ENCODE measurements at regions not wholly inside any gene's neighbourhood (a gene's known extent, or its start where the extent isn't known, plus 50 kb on each side); places are given as distances from the start of the nearest gene placed in this dataset.

DNA sequence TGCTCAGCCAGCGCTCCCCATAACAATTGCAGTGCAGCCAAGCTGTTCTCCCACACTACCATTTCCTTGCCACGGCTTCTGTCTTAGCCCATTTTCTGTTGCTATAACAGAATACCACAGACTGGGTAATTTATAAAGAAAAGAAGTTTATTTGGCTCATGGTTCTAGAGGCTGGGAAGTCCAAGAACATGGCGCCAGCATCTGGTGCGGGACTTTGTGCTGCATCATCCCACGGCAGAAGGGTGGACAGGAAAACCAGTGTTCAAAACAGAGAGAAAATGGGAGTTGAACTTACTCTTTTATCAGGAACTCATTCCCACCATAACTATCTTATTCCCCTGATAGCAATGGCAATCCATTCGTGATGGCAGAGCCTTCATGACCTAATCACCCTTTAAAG is 104.6 kb downstream of the FHDC1 start:
- no peak overlapping the region for H3K27ac ChIP-seq
- TF ChIP-seq EP300 (IDR thresholded peaks at IDR 0.05): no peak
- TF ChIP-seq, protein P1, sequence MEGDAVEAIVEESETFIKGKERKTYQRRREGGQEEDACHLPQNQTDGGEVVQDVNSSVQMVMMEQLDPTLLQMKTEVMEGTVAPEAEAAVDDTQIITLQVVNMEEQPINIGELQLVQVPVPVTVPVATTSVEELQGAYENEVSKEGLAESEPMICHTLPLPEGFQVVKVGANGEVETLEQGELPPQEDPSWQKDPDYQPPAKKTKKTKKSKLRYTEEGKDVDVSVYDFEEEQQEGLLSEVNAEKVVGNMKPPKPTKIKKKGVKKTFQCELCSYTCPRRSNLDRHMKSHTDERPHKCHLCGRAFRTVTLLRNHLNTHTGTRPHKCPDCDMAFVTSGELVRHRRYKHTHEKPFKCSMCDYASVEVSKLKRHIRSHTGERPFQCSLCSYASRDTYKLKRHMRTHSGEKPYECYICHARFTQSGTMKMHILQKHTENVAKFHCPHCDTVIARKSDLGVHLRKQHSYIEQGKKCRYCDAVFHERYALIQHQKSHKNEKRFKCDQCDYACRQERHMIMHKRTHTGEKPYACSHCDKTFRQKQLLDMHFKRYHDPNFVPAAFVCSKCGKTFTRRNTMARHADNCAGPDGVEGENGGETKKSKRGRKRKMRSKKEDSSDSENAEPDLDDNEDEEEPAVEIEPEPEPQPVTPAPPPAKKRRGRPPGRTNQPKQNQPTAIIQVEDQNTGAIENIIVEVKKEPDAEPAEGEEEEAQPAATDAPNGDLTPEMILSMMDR (IDR thresholded peaks at IDR 0.05): no peak
- TF ChIP-seq POLR2A (IDR thresholded peaks at IDR 0.05): no peak
- no peak for TF ChIP-seq POLR2AphosphoS5 (IDR thresholded peaks at IDR 0.05)
- H3K9me3 ChIP-seq: peaks cover 0 to 5% (median 0%) of the 10 kb centered on the region in 4 donors
- H3K4me1 ChIP-seq: no peaks in the 10 kb centered on the region
- no peaks in the 10 kb centered on the region for H3K36me3 ChIP-seq
- H3K4me3 ChIP-seq: no peak overlapping the region
- whole genome bisulfite sequencing, 2 donors: 85 to 95% methylated on average over 6 of the region's 6 CpGs
- H3K27me3 ChIP-seq: no peaks in the 10 kb centered on the region
- intact Hi-C loops (cut with DNase I): no loop called here
- no peak for DNase-seq

DNA sequence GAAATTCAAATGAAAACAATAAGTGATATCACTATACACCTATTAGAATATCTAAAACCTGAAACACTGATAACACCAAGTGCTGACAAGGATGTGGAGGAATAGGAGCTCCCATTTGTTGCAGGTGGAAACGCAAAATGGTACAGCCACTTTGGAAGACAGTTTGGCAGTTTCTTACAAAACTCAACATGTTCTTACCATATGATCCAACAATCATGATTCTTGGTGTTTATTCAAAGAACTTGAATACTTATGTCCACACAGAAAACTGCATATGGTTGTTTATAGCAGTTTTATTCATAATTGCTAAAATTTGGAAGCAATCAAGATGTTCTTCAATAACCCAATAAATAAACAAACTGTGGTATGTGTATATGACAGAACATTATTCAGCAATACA is 107.9 kb downstream of the FHDC1 start:
- Histone ChIP-seq H3K4me1 (no peaks in the 10 kb centered on the region), H3K27me3 (no peaks in the 10 kb centered on the region), H3K9me3 (peaks cover 0 to 5% (median 0%) of the 10 kb centered on the region in 4 donors), H3K4me3 (no peak overlapping the region), H3K27ac (no peak overlapping the region), H3K36me3 (no peaks in the 10 kb centered on the region)
- DNase-seq: no peak
- no peak for TF ChIP-seq EP300 (IDR thresholded peaks at IDR 0.05)
- TF ChIP-seq, protein P1 (IDR thresholded peaks at IDR 0.05): no peak
- TF ChIP-seq POLR2AphosphoS5 (IDR thresholded peaks at IDR 0.05): no peak
- 95 to 97% methylated on average over 1 of the region's 1 CpG for WGBS, 2 donors
- intact Hi-C loops (cut with DNase I): no loop called here

DNA sequence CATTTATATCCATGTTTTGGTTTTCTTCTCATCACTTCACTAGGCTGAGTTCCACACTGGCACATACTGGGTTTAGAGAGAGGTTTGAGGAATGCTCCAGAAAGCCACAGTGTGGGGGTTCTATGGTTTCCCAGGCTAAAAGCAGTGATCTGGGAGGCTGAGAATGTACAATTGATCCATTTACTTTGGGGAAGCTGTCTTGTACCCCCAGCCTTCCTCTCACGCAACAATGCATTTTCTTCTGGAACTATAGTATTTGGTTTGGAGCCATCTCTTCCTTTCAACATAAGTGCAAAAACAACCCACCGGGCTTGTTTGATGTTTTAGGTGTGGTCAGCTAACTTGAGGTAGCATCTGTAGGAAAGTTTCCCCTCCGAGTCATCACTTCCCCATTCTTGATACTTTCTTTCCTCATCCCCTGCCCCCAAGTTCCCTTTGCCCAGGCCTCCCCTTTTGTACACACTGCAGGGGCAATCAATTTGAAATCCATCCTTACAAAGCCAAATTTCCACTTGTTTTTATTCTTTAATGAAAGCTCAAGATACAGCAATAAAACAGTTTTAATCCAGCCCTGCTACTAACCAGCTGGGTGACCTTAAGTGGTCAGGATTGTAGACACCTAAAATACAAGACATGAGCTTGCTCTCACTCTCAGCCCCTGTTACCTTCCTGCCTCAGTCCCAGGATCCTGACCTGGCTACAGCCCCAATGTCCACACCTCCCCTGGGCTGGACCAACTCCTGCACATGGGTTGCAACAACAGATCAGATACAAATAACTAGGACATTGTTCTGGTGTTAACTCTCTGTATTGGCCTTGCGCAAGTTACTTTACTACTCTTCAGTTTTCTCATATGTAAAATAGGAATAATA is 109.2 kb downstream of the FHDC1 start:
- TF ChIP-seq EP300 (IDR thresholded peaks at IDR 0.05) (no peak), POLR2A (IDR thresholded peaks at IDR 0.05) (no peak), POLR2AphosphoS5 (IDR thresholded peaks at IDR 0.05) (no peak)
- TF ChIP-seq, protein P1 (IDR thresholded peaks at IDR 0.05): no peak

DNA sequence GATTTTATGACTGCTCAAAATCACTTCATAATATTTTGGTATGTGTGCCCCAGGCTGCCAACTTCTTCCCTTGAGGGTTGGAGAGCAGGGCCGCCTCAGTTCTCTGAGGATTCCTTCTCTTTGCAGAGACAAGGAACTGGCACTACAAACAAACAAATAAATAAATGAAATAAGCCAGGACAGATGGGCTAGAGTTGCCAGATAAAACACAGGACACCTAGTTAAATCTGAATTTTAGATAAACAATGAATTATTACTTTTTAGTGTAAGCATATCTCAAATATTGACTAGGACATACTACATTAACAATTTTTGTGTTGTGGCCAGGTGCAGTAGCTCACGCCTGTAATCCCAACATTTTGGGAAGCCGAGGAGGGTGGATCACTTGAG is 122.5 kb downstream of the FHDC1 start:
- Histone ChIP-seq H3K27ac (no peak overlapping the region), H3K4me3 (no peak overlapping the region), H3K36me3 (no peaks in the 10 kb centered on the region), H3K4me1 (no peaks in the 10 kb centered on the region), H3K9me3 (no peaks in the 10 kb centered on the region), H3K27me3 (no peaks in the 10 kb centered on the region)
- intact Hi-C loops (cut with DNase I): no loop called here
- no peak for DNase-seq
- no peak for TF ChIP-seq EP300 (IDR thresholded peaks at IDR 0.05)
- TF ChIP-seq, protein P1 (IDR thresholded peaks at IDR 0.05): no peak
- TF ChIP-seq POLR2A (IDR thresholded peaks at IDR 0.05): no peak
- TF ChIP-seq POLR2AphosphoS5 (IDR thresholded peaks at IDR 0.05): no peak
- 73 to 86% methylated on average over 3 of the region's 3 CpGs for WGBS, 2 donors

More for the DNA sequence above, 109.2 kb downstream of the FHDC1 start:
- DNase-seq: no peak
- H3K27me3 ChIP-seq: no peaks in the 10 kb centered on the region
- no peak overlapping the region for H3K4me3 ChIP-seq
- H3K4me1 ChIP-seq: no peaks in the 10 kb centered on the region
- no peaks in the 10 kb centered on the region for H3K36me3 ChIP-seq
- 49 to 58% methylated on average over 4 of the region's 4 CpGs for WGBS, 2 donors
- H3K9me3 ChIP-seq: peaks cover 0 to 5% (median 0%) of the 10 kb centered on the region in 4 donors
- no peak overlapping the region for H3K27ac ChIP-seq
- intact Hi-C loops (cut with DNase I): no loop called here
